ENCODE measurements at regions not wholly inside any gene's neighbourhood (a gene's known extent, or its start where the extent isn't known, plus 50 kb on each side); places are given as distances from the start of the nearest gene placed in this dataset.

DNA sequence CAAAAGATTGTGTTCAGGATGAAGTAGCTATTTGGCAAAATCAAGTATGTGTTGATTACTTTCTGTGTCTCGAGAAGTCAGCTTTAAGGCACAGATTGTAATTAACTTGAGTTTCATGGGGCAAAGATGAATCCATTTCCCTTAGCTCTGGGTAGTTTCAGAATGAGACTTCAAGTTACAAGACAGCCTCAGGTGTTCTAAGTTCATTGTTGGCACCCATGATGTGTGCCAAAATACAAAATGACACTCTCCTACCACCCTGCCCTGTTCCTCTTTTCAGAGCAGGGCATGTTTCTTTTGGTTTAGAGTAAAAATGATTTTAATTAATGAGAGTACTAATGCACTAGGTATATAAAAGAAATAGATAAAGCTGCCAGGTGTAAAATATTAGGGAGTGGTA lies 797.6 kb upstream of the POT1 start:
- TF ChIP-seq CTCF (IDR thresholded peaks at IDR 0.05) (no peak), POLR2AphosphoS5 (IDR thresholded peaks at IDR 0.05) (no peak)
